Natural killer cell (primary cell): ENCODE measurements at regions not wholly inside any gene's neighbourhood (a gene's known extent, or its start where the extent isn't known, plus 50 kb on each side); places are given as distances from the start of the nearest gene placed in this dataset.

Experiments
- ATAC-seq, 3 donors: fragments of 150-1000 bp in 2 of 3; fragments of 200-7000 bp in 1 of 3; cut with Tn5 transposase; 1 replicate in 1 of 3; 2 replicates in 2 of 3; pipeline ENCODE4 v1.10.0; 2021; ENCODE audit warnings: mild to moderate bottlenecking in 2 of 3, moderate library complexity in 2 of 3
- DNase-seq, 2 donors: peaks; one replicate each; pipeline versions ENCODE4 v3.0.0 to v3.0.0-alpha.2; 2013 to 2021; ENCODE audit warnings: mixed read lengths in 1 of 2
- H3K27ac ChIP-seq: one replicate; pipeline ENCODE4 v1.5.1; 2013; ENCODE audit warnings: mild to moderate bottlenecking, low read length
- H3K27me3 ChIP-seq: one replicate; pipeline ENCODE4 v1.6.1; 2013; ENCODE audit warnings: low read length; ENCODE audit not compliant: control insufficient read depth, insufficient read depth
- H3K36me3 ChIP-seq: one replicate; pipeline ENCODE4 v1.6.1; 2013; ENCODE audit warnings: low read length; ENCODE audit not compliant: control insufficient read depth, insufficient read depth
- H3K4me1 ChIP-seq: one replicate; pipeline ENCODE4 v1.6.1; 2013; ENCODE audit warnings: low read length; ENCODE audit not compliant: control insufficient read depth, insufficient read depth
- H3K4me3 ChIP-seq: one replicate; pipeline ENCODE4 v1.5.1; 2013; ENCODE audit warnings: low read length
- H3K9me3 ChIP-seq: one replicate; pipeline ENCODE4 v1.6.1; 2013; ENCODE audit warnings: low read length; ENCODE audit not compliant: control insufficient read depth, insufficient read depth
- H3K27ac Mint-ChIP-seq, 2 donors: one replicate each; pipeline ENCODE4 v1.8.0; 2022; ENCODE audit warnings: mild to moderate bottlenecking in 2 of 2, mixed read lengths in 2 of 2, moderate library complexity in 1 of 2
- H3K27me3 Mint-ChIP-seq, 2 donors: one replicate each; pipeline ENCODE4 v1.8.0; 2022; ENCODE audit warnings: low read depth in 2 of 2, mixed read lengths in 2 of 2
- H3K36me3 Mint-ChIP-seq: one replicate; pipeline ENCODE4 v1.8.0; 2022; ENCODE audit warnings: mixed read lengths
- H3K4me1 Mint-ChIP-seq, 2 donors: one replicate each; pipeline ENCODE4 v1.8.0; 2022; ENCODE audit warnings: mixed read lengths in 2 of 2
- H3K4me3 Mint-ChIP-seq: one replicate; pipeline ENCODE4 v1.8.0; 2022; ENCODE audit warnings: mild to moderate bottlenecking, moderate library complexity, mixed read lengths
- H3K9me3 Mint-ChIP-seq, 2 donors: one replicate each; pipeline ENCODE4 v1.8.0; 2022; ENCODE audit warnings: mixed read lengths in 2 of 2
- CTCF ChIP-seq: fragments of 200-600 bp; IDR thresholded peaks from one replicate; pipeline ENCODE4 v1.8.0; 2022; ENCODE audit warnings: antibody characterized with exemption
- WGBS: methylation state at CpG from one replicate; pipeline ENCODE4 v1.1.7; 2013; ENCODE audit warnings: missing lambda C conversion rate; ENCODE audit not compliant: insufficient coverage; 5-methylcytosine and 5-hydroxymethylcytosine counted together
- intact Hi-C: fragments of 100-400 bp; cut with micrococcal nuclease; formaldehyde crosslinking; loops from one replicate; pipeline ENCODE4 v1.14.2; 2022

- H3K27me3 ChIP-seq = peaks cover 2% of the 10 kb centered on the region
- no peak overlapping the region for H3K27ac ChIP-seq
- Mint-ChIP-seq H3K4me3 (no peak overlapping the region), H3K4me1 (no peaks in the 10 kb centered on the region), H3K9me3 (no peaks in the 10 kb centered on the region), H3K27me3 (peaks cover 17 to 30% of the 10 kb centered on the region in 2 donors), H3K27ac (no peak overlapping the region), H3K36me3 (no peaks in the 10 kb centered on the region)
- no peaks in the 10 kb centered on the region for H3K9me3 ChIP-seq
- no peak overlapping the region for H3K4me3 ChIP-seq
- no peaks in the 10 kb centered on the region for H3K36me3 ChIP-seq
- DNase-seq (no peak), ATAC-seq (no peak)
- intact Hi-C loops = no loop called here
- TF ChIP-seq CTCF = no peak
- no peaks in the 10 kb centered on the region for H3K4me1 ChIP-seq
- WGBS = 71% methylated on average over 4 of the region's 4 CpGs
These were observed 73.0 kb downstream of the ISG20 start for GRCh38 chr15:88711806-88712205.

GRCh38 chr15:88714782-88715372 is 76.1 kb downstream of the ISG20 start:
- Histone ChIP-seq H3K4me3 (no peak overlapping the region), H3K27ac (no peak overlapping the region), H3K27me3 (no peaks in the 10 kb centered on the region), H3K9me3 (no peaks in the 10 kb centered on the region), H3K36me3 (no peaks in the 10 kb centered on the region), H3K4me1 (no peaks in the 10 kb centered on the region)
- H3K27ac Mint-ChIP-seq = no peak overlapping the region
- H3K36me3 Mint-ChIP-seq = no peaks in the 10 kb centered on the region
- H3K4me1 Mint-ChIP-seq = no peaks in the 10 kb centered on the region
- DNase-seq (no peak), ATAC-seq (no peak)
- H3K4me3 Mint-ChIP-seq = no peak overlapping the region
- intact Hi-C loops = no loop called here
- no peak for TF ChIP-seq CTCF
- 79% methylated on average over 9 of the region's 9 CpGs for WGBS
- H3K27me3 Mint-ChIP-seq = peaks cover 3 to 22% of the 10 kb centered on the region in 2 donors
- H3K9me3 Mint-ChIP-seq = no peaks in the 10 kb centered on the region

- H3K27ac Mint-ChIP-seq = no peak overlapping the region
- ATAC-seq (no peak), DNase-seq (no peak)
- peaks cover 6 to 12% of the 10 kb centered on the region in 2 donors for H3K27me3 Mint-ChIP-seq
- no peaks in the 10 kb centered on the region for H3K4me1 Mint-ChIP-seq
- H3K36me3 Mint-ChIP-seq = no peaks in the 10 kb centered on the region
- intact Hi-C loops = no loop called here
- Histone ChIP-seq H3K9me3 (no peaks in the 10 kb centered on the region), H3K4me1 (no peaks in the 10 kb centered on the region), H3K4me3 (no peak overlapping the region), H3K27me3 (no peaks in the 10 kb centered on the region), H3K36me3 (no peaks in the 10 kb centered on the region), H3K27ac (no peak overlapping the region)
- TF ChIP-seq CTCF = no peak
- no peaks in the 10 kb centered on the region for H3K9me3 Mint-ChIP-seq
- WGBS = 88% methylated on average over 20 of the region's 20 CpGs
- H3K4me3 Mint-ChIP-seq = no peak overlapping the region
These were observed 77.9 kb downstream of the ISG20 start for GRCh38 chr15:88716543-88717381.
